Neural cell (in vitro differentiated cells): ENCODE measurements at regions not wholly inside any gene's neighbourhood (a gene's known extent, or its start where the extent isn't known, plus 50 kb on each side); places are given as distances from the start of the nearest gene placed in this dataset.

ENCODE experiments used
- CTCF ChIP-seq: fragments of 450-650 bp; IDR thresholded peaks from 2 replicates; pipeline ENCODE4 v1.5.1; 2014; ENCODE audit warnings: antibody characterized with exemption, mild to moderate bottlenecking, moderate library complexity; ENCODE audit not compliant: poor library complexity, severe bottlenecking
- EP300 ChIP-seq: fragments of 450-650 bp; conservative IDR thresholded peaks from 2 replicates; pipeline ENCODE4 v1.6.1; 2014; ENCODE audit warnings: antibody characterized with exemption, mild to moderate bottlenecking, moderate library complexity; ENCODE audit not compliant: poor library complexity, severe bottlenecking
- EZH2 ChIP-seq: fragments of 200-600, 300-800 bp; shearing (Covaris generic), sonication (generic); IDR thresholded peaks from 2 replicates; pipeline ENCODE4 v1.6.1; 2014; ENCODE audit warnings: antibody characterized with exemption, low read length, borderline replicate concordance, mild to moderate bottlenecking; ENCODE audit not compliant: insufficient read depth, poor library complexity, severe bottlenecking
- MXI1 ChIP-seq: fragments of 450-650 bp; conservative IDR thresholded peaks from 2 replicates; pipeline ENCODE4 v1.6.1; 2014; ENCODE audit warnings: antibody characterized with exemption, mild to moderate bottlenecking; ENCODE audit not compliant: poor library complexity, severe bottlenecking
- POLR2AphosphoS5 ChIP-seq: IDR thresholded peaks from 2 replicates; pipeline ENCODE4 v1.6.1; 2012
- RAD21 ChIP-seq: fragments of 450-650 bp; conservative IDR thresholded peaks from 2 replicates; pipeline ENCODE4 v1.6.1; 2014; ENCODE audit warnings: antibody characterized with exemption, mild to moderate bottlenecking, moderate library complexity
- REST ChIP-seq: IDR thresholded peaks from 2 replicates; pipeline ENCODE4 v1.6.1; 2012; ENCODE audit warnings: borderline replicate concordance
- SMC3 ChIP-seq: fragments of 450-650 bp; conservative IDR thresholded peaks from 2 replicates; pipeline ENCODE4 v1.6.1; 2014; ENCODE audit warnings: antibody characterized with exemption, mild to moderate bottlenecking, moderate library complexity; ENCODE audit not compliant: poor library complexity
- TAF1 ChIP-seq: IDR thresholded peaks from 2 replicates; pipeline ENCODE4 v1.6.1; 2012; ENCODE audit warnings: low read depth

- TF ChIP-seq REST, result no peak
- TF ChIP-seq CTCF, result no peak
- TF ChIP-seq RAD21, result no peak
- TF ChIP-seq SMC3, result no peak
- TF ChIP-seq EP300, result no peak
- TF ChIP-seq POLR2AphosphoS5, result no peak
- TF ChIP-seq EZH2, result no peak
- TF ChIP-seq MXI1, result no peak
- TF ChIP-seq TAF1, result no peak
Measured at GRCh38 chr20:61054411-61054810, 197.7 kb upstream of the CDH4 start.
